GM19397 (cell line): ENCODE measurements at regions not wholly inside any gene's neighbourhood (a gene's known extent, or its start where the extent isn't known, plus 50 kb on each side); places are given as distances from the start of the nearest gene placed in this dataset.

Source experiments
- ATAC-seq: cut with Tn5 transposase; IDR thresholded peaks from one replicate; pipeline ENCODE4 v1.9.1; 2021; ENCODE audit warnings: mild to moderate bottlenecking, moderate library complexity; ENCODE audit not compliant: unreplicated experiment

- ATAC-seq = no peak
Measured at GRCh38 chr4:65868096-65868824, 198.0 kb upstream of the EPHA5 start.

GRCh38 chr4:65865489-65865888 lies 195.2 kb upstream of the EPHA5 start:
- no peak for ATAC-seq

DNA sequence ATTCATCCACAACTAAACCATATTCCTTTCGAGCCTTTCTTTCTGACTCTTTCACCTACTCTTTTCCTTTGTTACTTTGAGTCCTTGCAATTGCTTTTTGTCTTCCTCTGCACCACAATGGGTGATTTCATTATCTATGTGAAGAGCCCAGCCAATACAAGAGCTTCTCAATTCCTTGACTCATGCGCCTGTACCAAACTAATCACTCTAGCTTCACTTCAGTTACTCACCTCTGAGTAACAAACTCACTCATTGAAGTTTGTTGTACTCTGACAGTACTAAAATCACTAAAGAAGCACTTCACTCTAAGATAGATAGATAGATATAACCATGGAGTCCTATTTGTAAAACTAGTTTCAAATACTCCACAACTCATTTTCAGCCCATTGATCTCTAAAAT lies 191.7 kb upstream of the EPHA5 start:
- ATAC-seq = no peak

- no peak for ATAC-seq
Measured at GRCh38 chr4:65845199-65845773, 175.0 kb upstream of the EPHA5 start.

DNA sequence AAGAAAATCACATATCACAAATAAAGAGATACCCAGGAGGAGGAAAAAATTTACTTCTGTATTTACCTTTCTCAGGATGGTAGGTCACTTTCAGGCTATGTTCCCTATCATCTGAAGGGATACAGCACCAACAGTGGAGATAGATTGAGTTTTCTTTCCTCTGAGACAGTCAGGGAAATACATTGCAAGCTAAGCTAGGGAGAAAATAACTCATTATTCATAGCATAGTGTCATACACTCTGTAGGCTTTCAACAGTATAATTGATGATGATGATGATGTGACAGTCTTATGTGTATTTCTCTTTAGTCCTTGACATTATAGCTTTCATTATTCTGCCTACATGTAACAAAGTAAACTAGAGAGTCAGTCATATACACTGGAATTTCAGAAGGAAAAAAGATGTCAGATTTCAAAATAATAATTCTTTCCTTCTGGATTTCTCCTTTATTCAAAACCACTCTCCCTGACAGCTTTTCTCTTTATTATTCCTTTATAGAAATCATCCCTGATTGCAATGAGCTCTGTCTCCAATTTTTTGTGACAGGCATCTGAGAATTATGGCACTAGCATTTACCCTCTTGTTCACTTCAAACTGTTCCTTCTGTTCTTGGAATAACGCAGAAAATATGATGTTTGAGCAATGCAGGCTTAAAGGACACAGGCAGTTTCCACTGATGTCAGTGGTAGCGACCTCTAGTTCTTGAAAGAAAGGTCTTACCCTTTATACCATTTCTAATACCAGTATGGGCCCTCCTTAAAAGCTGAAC lies 169.1 kb upstream of the EPHA5 start:
- ATAC-seq = no peak

DNA sequence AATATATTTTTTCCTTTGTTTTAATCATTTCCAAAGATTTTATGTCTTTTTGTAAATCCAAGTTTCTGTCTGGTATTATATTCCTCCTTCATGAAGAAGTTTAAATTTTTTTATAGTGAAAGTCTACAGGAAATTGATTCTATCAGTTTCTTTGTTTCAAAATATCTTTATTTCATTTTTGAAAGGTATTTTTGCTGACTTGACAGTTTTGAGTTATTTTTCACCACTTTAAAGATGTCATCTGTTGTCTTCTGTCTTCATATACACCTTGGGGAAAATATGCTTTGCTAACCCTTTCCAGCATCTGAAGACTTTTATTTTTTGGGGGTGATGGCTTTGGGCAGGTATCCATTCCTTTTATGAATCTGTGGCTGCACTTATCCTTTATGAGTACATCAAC lies 164.4 kb upstream of the EPHA5 start:
- ATAC-seq = no peak

- ATAC-seq = no peak
Measured at GRCh38 chr4:65831828-65832227, 161.5 kb upstream of the EPHA5 start.

- ATAC-seq = no peak
Measured at GRCh38 chr4:65825116-65825753, 154.9 kb upstream of the EPHA5 start.

DNA sequence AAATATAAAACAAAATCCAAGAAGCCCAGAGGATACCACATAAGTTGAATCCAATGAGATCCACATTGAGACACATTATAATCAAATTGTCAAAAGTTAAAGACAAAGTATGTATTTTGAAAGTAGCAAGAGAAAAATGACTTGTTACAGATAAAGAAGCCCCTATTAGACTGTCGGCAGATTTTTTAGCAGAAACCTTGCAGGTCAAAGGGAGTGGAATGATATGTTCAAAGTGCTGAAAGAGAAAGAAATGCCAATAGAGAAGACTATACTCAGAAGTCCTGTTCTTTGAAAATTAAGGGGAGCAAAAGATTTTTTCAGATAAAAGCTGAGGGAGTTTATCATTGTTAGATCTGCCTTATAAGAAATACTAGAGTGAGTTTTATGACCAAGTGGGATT lies 148.9 kb upstream of the EPHA5 start:
- no peak for ATAC-seq

GRCh38 chr4:65805936-65806335 lies 135.6 kb upstream of the EPHA5 start:
- no peak for ATAC-seq

GRCh38 chr4:65799513-65799912 lies 129.2 kb upstream of the EPHA5 start:
- no peak for ATAC-seq

- no peak for ATAC-seq
Measured at GRCh38 chr4:65798498-65799127, 128.3 kb upstream of the EPHA5 start.

DNA sequence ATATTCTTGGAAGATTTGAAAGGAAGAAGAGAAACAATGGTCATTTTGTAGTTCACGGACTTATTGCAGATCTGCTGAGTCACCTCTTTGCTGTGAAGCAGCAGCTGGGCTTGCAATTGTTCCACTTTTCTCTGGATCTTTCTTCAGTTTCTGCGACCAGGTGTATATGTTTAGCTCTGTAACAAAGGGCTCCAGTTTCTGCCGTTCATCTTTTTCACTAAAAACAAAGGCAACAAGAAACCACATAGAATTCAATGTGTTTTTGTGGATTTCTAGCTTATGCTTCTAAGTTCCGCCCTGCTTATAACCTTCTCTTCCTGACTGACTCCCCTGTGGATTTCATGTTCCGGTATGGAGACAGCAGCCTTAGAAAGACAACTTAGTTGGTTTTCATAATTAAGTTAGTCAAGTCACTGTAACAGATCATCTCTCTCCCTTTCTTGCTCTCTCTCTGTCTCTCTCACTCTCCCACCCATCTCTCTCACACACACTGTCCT lies 121.6 kb upstream of the EPHA5 start:
- no peak for ATAC-seq

- ATAC-seq = no peak
Measured at GRCh38 chr4:65791111-65791811, 121.0 kb upstream of the EPHA5 start.

DNA sequence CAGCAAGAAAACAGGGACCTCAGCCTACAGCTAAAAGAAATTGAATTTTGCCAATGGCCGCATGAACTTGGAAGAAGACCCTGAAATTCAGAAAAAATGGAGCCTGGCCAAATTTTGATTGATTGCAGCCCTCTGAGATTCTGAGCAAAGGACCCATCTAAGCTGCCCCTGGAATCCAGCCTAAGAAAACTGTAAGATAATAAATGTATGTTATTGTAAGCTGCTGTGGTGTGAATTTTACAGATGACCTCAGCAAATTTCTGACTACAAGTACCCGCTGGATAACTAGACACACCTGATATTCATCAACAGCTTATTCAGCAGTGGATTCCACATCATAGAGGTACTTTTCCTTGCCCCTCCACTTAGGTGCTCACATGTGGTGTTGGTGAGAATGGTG lies 119.5 kb upstream of the EPHA5 start:
- no peak for ATAC-seq

GRCh38 chr4:65789341-65789740 lies 119.1 kb upstream of the EPHA5 start:
- ATAC-seq = no peak

DNA sequence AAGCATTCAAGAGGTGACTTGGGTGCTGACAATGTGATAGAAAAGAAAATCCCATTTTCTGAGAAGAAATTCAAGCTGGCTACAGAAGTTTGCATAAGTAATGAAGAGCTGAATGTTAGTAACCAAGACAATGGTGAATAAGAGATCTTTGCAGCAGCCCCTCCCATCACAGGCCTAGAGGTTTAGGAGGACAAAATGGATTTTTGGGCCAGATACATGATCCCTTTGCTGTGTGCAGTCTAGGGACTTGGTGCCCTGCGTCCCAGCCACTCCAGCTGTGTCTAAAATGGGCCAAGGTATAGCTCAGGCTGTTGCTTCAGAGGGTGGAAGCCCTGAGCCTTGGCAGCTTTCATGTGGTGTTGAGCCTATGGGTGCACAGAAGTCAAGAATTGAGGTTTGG lies 107.0 kb upstream of the EPHA5 start:
- ATAC-seq = no peak

DNA sequence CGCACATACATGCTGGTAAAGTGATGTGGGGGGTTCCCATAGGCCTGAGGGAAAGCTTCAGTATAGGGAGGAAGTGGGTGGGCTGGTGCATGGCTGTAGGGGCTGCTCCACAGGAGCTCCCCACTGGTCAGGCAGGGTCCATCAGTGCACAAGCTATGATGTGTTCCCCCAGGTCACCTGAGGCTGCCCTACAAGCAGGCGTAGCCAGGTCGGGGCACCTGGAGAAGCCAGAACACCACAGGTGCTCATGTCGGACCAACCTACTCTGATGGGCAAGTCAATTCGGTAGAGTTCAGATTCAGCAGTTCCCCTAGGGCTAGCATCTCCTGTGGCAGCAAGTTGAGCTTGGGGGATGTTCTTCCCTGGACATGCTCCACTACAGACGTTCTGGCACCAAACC lies 103.3 kb upstream of the EPHA5 start:
- ATAC-seq = no peak

DNA sequence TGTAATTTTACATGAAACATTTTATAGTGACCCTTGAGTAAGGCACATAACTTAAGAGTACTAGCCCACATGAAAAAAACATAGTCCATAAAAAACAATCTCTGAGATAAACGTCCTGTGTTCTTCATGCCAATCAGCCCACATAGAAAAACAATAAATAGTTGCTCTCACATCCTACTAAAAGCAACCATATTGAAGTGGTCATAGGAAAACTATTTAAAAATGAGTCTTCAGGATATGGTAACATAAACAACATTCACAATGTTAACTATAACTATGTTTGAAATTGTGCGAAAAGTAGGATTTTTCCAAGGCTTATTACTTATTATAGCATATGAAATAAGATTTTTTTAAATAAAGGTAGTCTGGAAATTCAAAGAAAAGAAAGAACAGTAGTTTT lies 77.1 kb upstream of the EPHA5 start:
- no peak for ATAC-seq

DNA sequence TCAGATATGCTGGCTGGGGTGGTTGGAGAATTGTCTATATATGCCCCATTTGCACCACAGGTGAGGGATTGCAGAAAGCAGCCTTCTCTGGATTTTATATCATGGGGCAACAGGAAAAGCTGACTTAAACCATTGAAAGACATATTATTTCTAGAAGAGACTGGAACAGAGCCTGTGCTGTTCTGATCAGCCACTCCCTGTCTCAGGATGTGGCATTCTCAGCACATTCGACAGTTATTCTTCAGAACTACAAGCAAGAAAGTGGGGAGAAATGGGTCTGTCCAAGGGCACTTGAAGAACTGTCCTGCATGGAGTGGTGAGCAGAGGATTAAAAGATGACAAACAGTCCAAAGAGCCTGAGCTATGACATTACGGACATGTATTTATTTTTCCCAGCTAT lies 67.8 kb upstream of the EPHA5 start:
- ATAC-seq = no peak
